ENCODE measurements at regions not wholly inside any gene's neighbourhood (a gene's known extent, or its start where the extent isn't known, plus 50 kb on each side); places are given as distances from the start of the nearest gene placed in this dataset.
"Not testable (repeated sequence)": the region's sequence is repeated elsewhere in the genome, so short reads cannot be mapped to it uniquely, and the experiment has no call there.

- no peak for DNase-seq (ENCODE audit: low read depth)
Measured at GRCh38 chr11:69950120-69950519, 128.0 kb upstream of the ANO1 start.

GRCh38 chr11:69950621-69951020, 127.5 kb upstream of the ANO1 start:
- no peak for DNase-seq (ENCODE audit: low read depth)

- no peak for DNase-seq (ENCODE audit: low read depth)
Measured at GRCh38 chr11:69951821-69952220, 126.3 kb upstream of the ANO1 start.

- not testable (repeated sequence) for DNase-seq (ENCODE audit: low read depth)
Measured at GRCh38 chr11:69952229-69952975, 125.7 kb upstream of the ANO1 start.

- no peak for DNase-seq (ENCODE audit: low read depth)
Measured at GRCh38 chr11:69953356-69953755, 124.8 kb upstream of the ANO1 start.

- no peak for DNase-seq (ENCODE audit: low read depth)
Measured at GRCh38 chr11:69954756-69955155, 123.4 kb upstream of the ANO1 start.

- no peak for DNase-seq (ENCODE audit: low read depth)
Measured at GRCh38 chr11:69956669-69957190, 121.4 kb upstream of the ANO1 start.

GRCh38 chr11:69957849-69958248, 120.3 kb upstream of the ANO1 start:
- no peak for DNase-seq (ENCODE audit: low read depth)

- DNase-seq (ENCODE audit: low read depth): no peak
Measured at GRCh38 chr11:69958308-69958707, 119.8 kb upstream of the ANO1 start.

GRCh38 chr11:69959461-69959860, 118.7 kb upstream of the ANO1 start:
- no peak for DNase-seq (ENCODE audit: low read depth)

- DNase-seq (ENCODE audit: low read depth): no peak
Measured at GRCh38 chr11:69961738-69962137, 116.4 kb upstream of the ANO1 start.

- no peak for DNase-seq (ENCODE audit: low read depth)
Measured at GRCh38 chr11:69962152-69962551, 116.0 kb upstream of the ANO1 start.

- DNase-seq (ENCODE audit: low read depth): no peak
Measured at GRCh38 chr11:69963533-69964246, 114.4 kb upstream of the ANO1 start.

- DNase-seq (ENCODE audit: low read depth): no peak
Measured at GRCh38 chr11:69964247-69964643, 113.9 kb upstream of the ANO1 start.

GRCh38 chr11:69965821-69966582, 112.1 kb upstream of the ANO1 start:
- DNase-seq (ENCODE audit: low read depth): no peak

GRCh38 chr11:69966583-69966835, 111.6 kb upstream of the ANO1 start:
- no peak for DNase-seq (ENCODE audit: low read depth)

GRCh38 chr11:69966910-69967483, 111.1 kb upstream of the ANO1 start:
- DNase-seq (ENCODE audit: low read depth): no peak

GRCh38 chr11:69967484-69967883, 110.6 kb upstream of the ANO1 start:
- DNase-seq (ENCODE audit: low read depth): no peak

GRCh38 chr11:69968396-69969347, 109.4 kb upstream of the ANO1 start:
- no peak for DNase-seq (ENCODE audit: low read depth)

GRCh38 chr11:69969890-69970784, 108.0 kb upstream of the ANO1 start:
- DNase-seq (ENCODE audit: low read depth): no peak

Data from LHCN-M2 (cell line).